ENCODE measurements at regions not wholly inside any gene's neighbourhood (a gene's known extent, or its start where the extent isn't known, plus 50 kb on each side); places are given as distances from the start of the nearest gene placed in this dataset.

- TF ChIP-seq CTCF (IDR thresholded peaks at IDR 0.05) (no peak), POLR2A (IDR thresholded peaks at IDR 0.05) (no peak)
Observed at GRCh38 chr12:127780881-127781280, 486.1 kb upstream of the TMEM132C start.

Data from prostate gland (tissue), 2 donors.